ENCODE measurements at regions not wholly inside any gene's neighbourhood (a gene's known extent, or its start where the extent isn't known, plus 50 kb on each side); places are given as distances from the start of the nearest gene placed in this dataset.

DNA sequence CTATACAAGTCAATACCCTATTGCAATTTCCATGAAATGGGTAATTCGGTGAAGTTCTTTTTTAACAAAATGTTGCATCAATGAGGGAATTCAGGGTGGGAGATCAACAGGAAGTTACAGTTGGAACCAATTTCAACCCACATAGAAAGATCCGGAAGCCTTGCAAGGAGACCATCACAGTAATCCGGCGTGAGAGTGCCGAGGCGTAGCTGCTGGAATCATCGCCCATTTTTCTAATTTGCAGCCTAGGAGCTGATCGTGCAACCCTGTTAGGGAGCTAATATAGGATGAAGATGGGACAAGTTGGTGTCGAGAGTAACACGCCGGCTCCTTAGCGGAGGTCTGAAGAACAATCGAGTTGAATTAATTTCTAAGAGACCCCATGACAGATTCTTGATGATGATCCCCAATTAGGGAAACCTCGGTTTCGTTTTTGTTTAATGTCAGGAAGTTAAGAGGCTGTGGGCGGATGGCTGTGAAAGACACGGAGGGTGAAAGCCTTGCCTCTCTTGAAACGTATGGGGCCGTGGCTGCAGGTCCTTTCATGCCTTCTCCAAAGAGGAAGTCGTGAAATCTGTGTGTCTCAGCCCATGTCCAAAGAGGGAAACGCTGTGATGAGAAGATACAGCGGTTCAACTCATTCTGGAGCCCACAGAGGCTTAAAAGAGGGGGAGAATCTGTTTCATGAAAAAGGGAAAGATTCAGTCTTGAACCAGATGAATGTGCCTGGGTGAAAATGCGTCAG lies 51.2 kb upstream of the CARD11 start:
- Histone ChIP-seq H3K4me1 (ENCODE audit: control insufficient read depth, low read depth, low read length) (no peaks in the 10 kb centered on the region), H3K18ac (ENCODE audit: low read length) (no peak overlapping the region), H2BK5ac (ENCODE audit: low read length) (no peak overlapping the region), H3K56ac (ENCODE audit: low read length) (no peak overlapping the region), H3K4me3 (ENCODE audit: low read length) (no peak overlapping the region), H3K79me1 (ENCODE audit: low read length) (no peaks in the 10 kb centered on the region), H3K27me3 (ENCODE audit: insufficient read depth, low read length, poor library complexity) (no peaks in the 10 kb centered on the region), H4K8ac (ENCODE audit: low read depth, low read length) (no peak overlapping the region), H4K5ac (ENCODE audit: low read length) (no peak overlapping the region), H3K23ac (ENCODE audit: low read length) (no peak overlapping the region), H3K36me3 (ENCODE audit: control insufficient read depth, insufficient read depth, low read length) (no peaks in the 10 kb centered on the region), H2AK5ac (ENCODE audit: low read length) (no peak overlapping the region), H3K4ac (ENCODE audit: low read depth, low read length) (no peak overlapping the region), H3K27ac (ENCODE audit: low read depth, low read length) (no peak overlapping the region), H2BK120ac (ENCODE audit: low read depth, low read length) (no peak overlapping the region), H3K9ac (ENCODE audit: low read length) (no peak overlapping the region), H3K4me2 (ENCODE audit: low read length) (no peak overlapping the region), H3K79me2 (ENCODE audit: control insufficient read depth, insufficient read depth, low read length) (no peaks in the 10 kb centered on the region), H2BK15ac (replicated peaks; ENCODE audit: low read depth) (no peak overlapping the region)
- no CpG with 5 or more reads among the region's 23 CpGs for WGBS (ENCODE audit: extremely low coverage, insufficient coverage, low lambda C conversion rate)
- no peak for DNase-seq

DNA sequence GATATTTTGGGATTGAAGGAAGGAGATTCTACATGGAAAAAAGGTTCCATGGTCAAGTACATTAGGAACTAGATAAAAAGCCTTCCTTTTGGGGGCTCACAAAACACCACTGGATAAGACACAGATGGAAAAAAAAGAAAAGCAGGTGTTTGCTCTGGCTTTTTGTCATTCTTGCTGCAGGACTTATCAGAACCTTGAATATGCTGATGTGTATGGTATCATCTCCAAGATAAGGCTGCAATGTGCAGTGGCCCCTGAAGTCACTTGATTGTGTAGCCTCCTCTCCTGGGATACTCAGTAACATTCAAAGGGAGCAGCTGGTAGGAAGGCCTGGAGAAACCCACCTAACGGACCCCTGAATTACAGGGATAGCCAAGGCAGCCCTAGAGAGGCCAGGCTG lies 54.1 kb upstream of the CARD11 start:
- no peak overlapping the region for H2BK120ac ChIP-seq (ENCODE audit: low read depth, low read length)
- H3K4me2 ChIP-seq (ENCODE audit: low read length), result no peak overlapping the region
- no peak overlapping the region for H4K8ac ChIP-seq (ENCODE audit: low read depth, low read length)
- H3K27me3 ChIP-seq (ENCODE audit: insufficient read depth, low read length, poor library complexity), result no peaks in the 10 kb centered on the region
- H3K56ac ChIP-seq (ENCODE audit: low read length), result no peak overlapping the region
- no peak overlapping the region for H2BK5ac ChIP-seq (ENCODE audit: low read length)
- no peak overlapping the region for H3K27ac ChIP-seq (ENCODE audit: low read depth, low read length)
- H3K36me3 ChIP-seq (ENCODE audit: control insufficient read depth, insufficient read depth, low read length), result no peaks in the 10 kb centered on the region
- no peaks in the 10 kb centered on the region for H3K79me1 ChIP-seq (ENCODE audit: low read length)
- DNase-seq, result no peak
- no peak overlapping the region for H3K4ac ChIP-seq (ENCODE audit: low read depth, low read length)
- no peak overlapping the region for H3K4me3 ChIP-seq (ENCODE audit: low read length)
- H2BK15ac ChIP-seq (replicated peaks; ENCODE audit: low read depth), result no peak overlapping the region
- no peak overlapping the region for H3K9ac ChIP-seq (ENCODE audit: low read length)
- H3K4me1 ChIP-seq (ENCODE audit: control insufficient read depth, low read depth, low read length), result no peaks in the 10 kb centered on the region
- no peak overlapping the region for H2AK5ac ChIP-seq (ENCODE audit: low read length)
- H3K23ac ChIP-seq (ENCODE audit: low read length), result no peak overlapping the region
- no peak overlapping the region for H4K5ac ChIP-seq (ENCODE audit: low read length)
- H3K79me2 ChIP-seq (ENCODE audit: control insufficient read depth, insufficient read depth, low read length), result no peaks in the 10 kb centered on the region
- no CpG with 5 or more reads among the region's 1 CpG for WGBS (ENCODE audit: extremely low coverage, insufficient coverage, low lambda C conversion rate)
- no peak overlapping the region for H3K18ac ChIP-seq (ENCODE audit: low read length)

DNA sequence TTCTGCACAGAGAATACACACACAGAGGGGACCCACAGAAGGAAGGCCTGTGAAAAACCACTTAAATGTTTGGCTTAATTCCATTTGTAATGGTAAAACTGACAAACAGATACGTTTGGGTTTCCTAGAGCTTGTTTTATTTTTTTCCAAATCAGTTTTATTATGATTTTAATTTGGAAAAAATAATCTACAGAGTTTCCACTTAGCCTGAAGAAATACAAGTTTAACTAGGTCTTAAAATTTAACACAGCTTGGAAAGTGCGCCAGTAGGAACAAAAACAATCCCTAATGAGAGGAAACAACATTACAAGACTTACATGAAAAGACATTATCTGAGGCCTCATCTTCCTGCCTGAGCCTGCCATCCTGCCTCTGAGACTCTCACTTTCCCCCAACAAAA lies 58.5 kb upstream of the CARD11 start:
- no peaks in the 10 kb centered on the region for H3K79me1 ChIP-seq (ENCODE audit: low read length)
- H2BK5ac ChIP-seq (ENCODE audit: low read length), result no peak overlapping the region
- H3K36me3 ChIP-seq (ENCODE audit: control insufficient read depth, insufficient read depth, low read length), result no peaks in the 10 kb centered on the region
- no peak overlapping the region for H4K8ac ChIP-seq (ENCODE audit: low read depth, low read length)
- H3K56ac ChIP-seq (ENCODE audit: low read length), result no peak overlapping the region
- no peak overlapping the region for H3K9ac ChIP-seq (ENCODE audit: low read length)
- no peak overlapping the region for H3K23ac ChIP-seq (ENCODE audit: low read length)
- no peak overlapping the region for H2AK5ac ChIP-seq (ENCODE audit: low read length)
- no peak overlapping the region for H3K18ac ChIP-seq (ENCODE audit: low read length)
- H4K5ac ChIP-seq (ENCODE audit: low read length), result no peak overlapping the region
- H3K4me3 ChIP-seq (ENCODE audit: low read length), result no peak overlapping the region
- H3K4ac ChIP-seq (ENCODE audit: low read depth, low read length), result no peak overlapping the region
- WGBS (ENCODE audit: extremely low coverage, insufficient coverage, low lambda C conversion rate), result no CpG with 5 or more reads among the region's 2 CpGs
- no peak overlapping the region for H2BK120ac ChIP-seq (ENCODE audit: low read depth, low read length)
- H3K27me3 ChIP-seq (ENCODE audit: insufficient read depth, low read length, poor library complexity), result no peaks in the 10 kb centered on the region
- no peak for DNase-seq
- no peak overlapping the region for H3K4me2 ChIP-seq (ENCODE audit: low read length)
- H3K79me2 ChIP-seq (ENCODE audit: control insufficient read depth, insufficient read depth, low read length), result no peaks in the 10 kb centered on the region
- no peaks in the 10 kb centered on the region for H3K4me1 ChIP-seq (ENCODE audit: control insufficient read depth, low read depth, low read length)
- no peak overlapping the region for H3K27ac ChIP-seq (ENCODE audit: low read depth, low read length)
- no peak overlapping the region for H2BK15ac ChIP-seq (replicated peaks; ENCODE audit: low read depth)

DNA sequence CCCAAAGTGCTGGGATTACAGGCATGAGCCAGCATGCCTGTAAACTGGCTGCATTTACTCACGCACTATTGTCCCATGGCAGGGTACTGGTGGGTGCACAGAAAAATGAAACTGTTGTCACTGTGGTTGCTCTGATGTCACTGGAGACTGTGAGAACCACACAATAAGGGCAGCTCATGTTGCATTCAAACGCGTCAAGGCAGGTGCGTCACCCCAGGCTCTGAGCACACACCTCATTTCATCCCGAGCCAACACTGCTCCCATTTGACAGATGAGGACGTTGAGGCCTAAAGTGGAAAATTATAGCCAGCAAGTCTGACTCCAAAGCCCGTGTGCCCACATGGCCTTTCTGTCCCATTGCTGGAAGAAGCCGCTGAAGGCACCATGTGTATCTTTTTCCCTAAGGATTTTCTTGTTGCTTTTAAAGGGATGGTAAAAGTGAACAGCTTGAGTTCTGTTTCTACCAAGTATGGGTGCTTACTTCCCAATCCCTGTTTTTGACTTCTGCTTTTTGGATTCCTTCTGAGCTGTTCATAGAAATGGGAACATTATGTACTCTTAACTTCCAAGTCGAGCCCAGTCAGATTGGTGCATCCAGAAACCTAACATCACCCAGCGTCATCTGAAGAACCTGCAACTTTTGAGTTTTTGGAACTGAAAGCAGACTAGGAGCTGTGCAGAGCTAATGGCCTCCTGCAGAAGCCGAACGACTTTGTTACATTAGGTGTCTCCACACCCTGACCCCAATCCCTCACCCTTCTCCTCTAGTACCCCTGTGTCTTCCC lies 60.1 kb upstream of the CARD11 start:
- DNase-seq, result no peak
- H2AK5ac ChIP-seq (ENCODE audit: low read length), result no peak overlapping the region
- WGBS (ENCODE audit: extremely low coverage, insufficient coverage, low lambda C conversion rate), result no CpG with 5 or more reads among the region's 12 CpGs
- no peaks in the 10 kb centered on the region for H3K79me1 ChIP-seq (ENCODE audit: low read length)
- H3K36me3 ChIP-seq (ENCODE audit: control insufficient read depth, insufficient read depth, low read length), result no peaks in the 10 kb centered on the region
- no peak overlapping the region for H3K23ac ChIP-seq (ENCODE audit: low read length)
- no peak overlapping the region for H4K5ac ChIP-seq (ENCODE audit: low read length)
- no peak overlapping the region for H4K8ac ChIP-seq (ENCODE audit: low read depth, low read length)
- H3K4me2 ChIP-seq (ENCODE audit: low read length), result no peak overlapping the region
- no peak overlapping the region for H3K27ac ChIP-seq (ENCODE audit: low read depth, low read length)
- H3K27me3 ChIP-seq (ENCODE audit: insufficient read depth, low read length, poor library complexity), result no peaks in the 10 kb centered on the region
- no peak overlapping the region for H2BK15ac ChIP-seq (replicated peaks; ENCODE audit: low read depth)
- H3K4ac ChIP-seq (ENCODE audit: low read depth, low read length), result no peak overlapping the region
- H2BK120ac ChIP-seq (ENCODE audit: low read depth, low read length), result no peak overlapping the region
- H3K56ac ChIP-seq (ENCODE audit: low read length), result no peak overlapping the region
- H3K4me1 ChIP-seq (ENCODE audit: control insufficient read depth, low read depth, low read length), result no peaks in the 10 kb centered on the region
- H3K4me3 ChIP-seq (ENCODE audit: low read length), result no peak overlapping the region
- no peak overlapping the region for H3K9ac ChIP-seq (ENCODE audit: low read length)
- no peaks in the 10 kb centered on the region for H3K79me2 ChIP-seq (ENCODE audit: control insufficient read depth, insufficient read depth, low read length)
- no peak overlapping the region for H2BK5ac ChIP-seq (ENCODE audit: low read length)
- H3K18ac ChIP-seq (ENCODE audit: low read length), result no peak overlapping the region

DNA sequence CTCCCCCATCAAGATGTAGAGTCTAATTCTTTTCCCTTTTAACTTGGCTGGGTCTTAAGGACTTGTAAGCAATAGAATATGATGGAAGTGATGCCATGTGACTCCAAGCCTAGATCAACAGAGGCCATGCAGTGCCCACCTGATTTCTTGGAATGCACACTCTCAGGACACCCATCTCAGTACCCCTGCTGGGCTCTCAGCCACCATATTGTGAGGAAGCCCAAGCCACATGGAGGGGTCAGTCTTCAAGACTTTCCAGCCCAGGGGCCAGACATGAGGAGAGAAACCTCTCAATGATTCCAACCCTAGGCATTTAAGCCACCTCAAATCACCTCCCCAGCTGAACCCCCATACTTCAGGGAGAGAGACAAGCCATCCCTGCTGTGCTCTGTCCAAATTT lies 62.2 kb upstream of the CARD11 start:
- no peaks in the 10 kb centered on the region for H3K27me3 ChIP-seq (ENCODE audit: insufficient read depth, low read length, poor library complexity)
- no peak overlapping the region for H4K5ac ChIP-seq (ENCODE audit: low read length)
- no peak overlapping the region for H3K4me2 ChIP-seq (ENCODE audit: low read length)
- H2AK5ac ChIP-seq (ENCODE audit: low read length), result no peak overlapping the region
- no peak overlapping the region for H3K18ac ChIP-seq (ENCODE audit: low read length)
- no peak overlapping the region for H4K8ac ChIP-seq (ENCODE audit: low read depth, low read length)
- H3K36me3 ChIP-seq (ENCODE audit: control insufficient read depth, insufficient read depth, low read length), result no peaks in the 10 kb centered on the region
- H3K27ac ChIP-seq (ENCODE audit: low read depth, low read length), result no peak overlapping the region
- no peaks in the 10 kb centered on the region for H3K4me1 ChIP-seq (ENCODE audit: control insufficient read depth, low read depth, low read length)
- no peak overlapping the region for H3K23ac ChIP-seq (ENCODE audit: low read length)
- H3K56ac ChIP-seq (ENCODE audit: low read length), result no peak overlapping the region
- H3K9ac ChIP-seq (ENCODE audit: low read length), result no peak overlapping the region
- H3K79me1 ChIP-seq (ENCODE audit: low read length), result no peaks in the 10 kb centered on the region
- H3K79me2 ChIP-seq (ENCODE audit: control insufficient read depth, insufficient read depth, low read length), result no peaks in the 10 kb centered on the region
- H3K4me3 ChIP-seq (ENCODE audit: low read length), result no peak overlapping the region
- DNase-seq, result no peak
- no peak overlapping the region for H2BK5ac ChIP-seq (ENCODE audit: low read length)
- H2BK120ac ChIP-seq (ENCODE audit: low read depth, low read length), result no peak overlapping the region
- H3K4ac ChIP-seq (ENCODE audit: low read depth, low read length), result no peak overlapping the region
- H2BK15ac ChIP-seq (replicated peaks; ENCODE audit: low read depth), result no peak overlapping the region
